HG03432 (cell line): ENCODE measurements at regions not wholly inside any gene's neighbourhood (a gene's known extent, or its start where the extent isn't known, plus 50 kb on each side); places are given as distances from the start of the nearest gene placed in this dataset.
A peak's percentile ranks its signal among the peaks of the same experiment; 100 is the strongest.

Experiments
- ATAC-seq: cut with Tn5 transposase; IDR thresholded peaks from one replicate; pipeline ENCODE4 v1.9.1; 2021; ENCODE audit warnings: mild to moderate bottlenecking, moderate library complexity; ENCODE audit not compliant: unreplicated experiment

GRCh38 chr5:61263072-61263471, 69.0 kb upstream of the ZSWIM6 start:
- ATAC-seq = peak; percentile 43

- no peak for ATAC-seq
Measured at GRCh38 chr5:61263561-61264272, 68.3 kb upstream of the ZSWIM6 start.

GRCh38 chr5:61264273-61264661, 67.8 kb upstream of the ZSWIM6 start:
- ATAC-seq = no peak

GRCh38 chr5:61267116-61267515, 64.9 kb upstream of the ZSWIM6 start:
- no peak for ATAC-seq

- no peak for ATAC-seq
Measured at GRCh38 chr5:61268871-61269270, 63.2 kb upstream of the ZSWIM6 start.

- no peak for ATAC-seq
Measured at GRCh38 chr5:61270510-61271165, 61.4 kb upstream of the ZSWIM6 start.

GRCh38 chr5:61272688-61273087, 59.4 kb upstream of the ZSWIM6 start:
- ATAC-seq = no peak

GRCh38 chr5:61273279-61273975, 58.6 kb upstream of the ZSWIM6 start:
- no peak for ATAC-seq

- no peak for ATAC-seq
Measured at GRCh38 chr5:61274511-61274911, 57.5 kb upstream of the ZSWIM6 start.

GRCh38 chr5:61275841-61276240, 56.2 kb upstream of the ZSWIM6 start:
- no peak for ATAC-seq

GRCh38 chr5:61277190-61277589, 54.9 kb upstream of the ZSWIM6 start:
- peak; percentile 36 for ATAC-seq

GRCh38 chr5:61277781-61278180, 54.3 kb upstream of the ZSWIM6 start:
- ATAC-seq = no peak

- ATAC-seq = no peak
Measured at GRCh38 chr5:61279725-61280124, 52.3 kb upstream of the ZSWIM6 start.

- ATAC-seq = peak; percentile 45
Measured at GRCh38 chr5:61280205-61280604, 51.9 kb upstream of the ZSWIM6 start.

- ATAC-seq = no peak
Measured at GRCh38 chr5:61280761-61281427, 51.2 kb upstream of the ZSWIM6 start.

- ATAC-seq = no peak
Measured at GRCh38 chr5:61281686-61282085, 50.4 kb upstream of the ZSWIM6 start.
